PC-9 (cell line): ENCODE measurements at regions not wholly inside any gene's neighbourhood (a gene's known extent, or its start where the extent isn't known, plus 50 kb on each side); places are given as distances from the start of the nearest gene placed in this dataset.

ENCODE experiments used
- BruUV-seq: library from RNA; stranded (reverse); fragments of 400-500 nt; replicated peaks from 2 replicates; lab custom pipeline; 2021; lab: Mats Ljungman, UMichigan
- CTCF ChIA-PET: fragments of 300-600 bp; sonication (Branson Sonifier 250); formaldehyde crosslinking; loops from one replicate; lab custom pipeline; 2022; ENCODE audit warnings: antibody characterized with exemption; lab: Charles Lee
- POLR2A ChIA-PET: fragments of 300-600 bp; sonication (Branson Sonifier 250); formaldehyde crosslinking; loops from one replicate; lab custom pipeline; 2022; ENCODE audit warnings: antibody characterized with exemption; ENCODE audit not compliant: unreplicated experiment; lab: Charles Lee
- DNase-seq, 2 experiments: peaks; one replicate each; pipeline versions ENCODE4 v3.0.0 to v3.0.0-alpha.2; 2015 to 2022; ENCODE audit warnings: mixed read lengths in 1 of 2
- H2AFZ ChIP-seq: fragments of 200-600 bp; sonication (generic); 2 replicates; pipeline ENCODE4 v1.8.1; 2017; ENCODE audit warnings: antibody characterized with exemption
- H3F3A ChIP-seq: fragments of 200-600 bp; sonication (generic); 2 replicates; pipeline ENCODE4 v1.8.1; 2017; ENCODE audit warnings: antibody characterized with exemption, mild to moderate bottlenecking, low read depth; ENCODE audit not compliant: insufficient read depth
- H3K27ac ChIP-seq: fragments of 200-600 bp; sonication (generic); 2 replicates; pipeline ENCODE4 v1.6.1; 2016; ENCODE audit warnings: mixed run types
- H3K27me3 ChIP-seq: fragments of 200-600 bp; sonication (generic); 2 replicates; pipeline ENCODE4 v1.6.1; 2016; ENCODE audit warnings: low read depth, mixed run types; ENCODE audit not compliant: insufficient read depth
- H3K36me3 ChIP-seq: fragments of 200-600 bp; sonication (generic); 2 replicates; pipeline ENCODE4 v1.6.1; 2016; ENCODE audit warnings: low read depth, mixed run types
- H3K4me1 ChIP-seq: fragments of 200-600 bp; sonication (generic); replicated peaks from 2 replicates; pipeline ENCODE4 v1.6.1; 2016; ENCODE audit warnings: mixed run types; ENCODE audit not compliant: insufficient read depth
- H3K4me2 ChIP-seq: fragments of 200-600 bp; sonication (generic); 2 replicates; pipeline ENCODE4 v1.6.1; 2017; ENCODE audit warnings: mixed run types
- H3K4me3 ChIP-seq: fragments of 200-600 bp; sonication (generic); 2 replicates; pipeline ENCODE4 v1.6.1; 2016; ENCODE audit warnings: mixed run types
- H3K79me2 ChIP-seq: fragments of 200-600 bp; sonication (generic); 2 replicates; pipeline ENCODE4 v1.6.1; 2017; ENCODE audit warnings: low read depth, mixed run types
- H3K9me2 ChIP-seq: fragments of 200-600 bp; sonication (generic); 2 replicates; pipeline ENCODE4 v1.8.1; 2017; ENCODE audit warnings: mild to moderate bottlenecking; ENCODE audit not compliant: insufficient read depth
- H3K9me3 ChIP-seq: fragments of 200-600 bp; sonication (generic); 2 replicates; pipeline ENCODE4 v1.8.1; 2016; ENCODE audit warnings: low read depth; ENCODE audit not compliant: insufficient read depth
- H4K20me1 ChIP-seq: fragments of 200-600 bp; sonication (generic); 2 replicates; pipeline ENCODE4 v1.8.1; 2017; ENCODE audit not compliant: insufficient read depth
- EZH2 ChIP-seq: fragments of 200-600 bp; sonication (generic); IDR thresholded peaks from 2 replicates; pipeline ENCODE4 v1.8.0; 2017; ENCODE audit warnings: antibody characterized with exemption, low read depth
- intact Hi-C: fragments of 100-400 bp; cut with micrococcal nuclease; formaldehyde crosslinking; loops from one replicate; pipeline ENCODE4 v1.10.0; 2022; ENCODE audit not compliant: unreplicated experiment
- TF ChIP-seq, protein P1 (sequence below): fragments of 200-600 bp; sonication (generic); conservative IDR thresholded peaks from 2 replicates; pipeline ENCODE4 v1.6.1; 2017; ENCODE audit warnings: mixed run types, antibody characterized with exemption, mild to moderate bottlenecking, moderate library complexity

GRCh38 chr5:57007344-57007743 lies 55.4 kb upstream of the MIER3 start:
- TF ChIP-seq EZH2, result no peak
- TF ChIP-seq, protein P1, sequence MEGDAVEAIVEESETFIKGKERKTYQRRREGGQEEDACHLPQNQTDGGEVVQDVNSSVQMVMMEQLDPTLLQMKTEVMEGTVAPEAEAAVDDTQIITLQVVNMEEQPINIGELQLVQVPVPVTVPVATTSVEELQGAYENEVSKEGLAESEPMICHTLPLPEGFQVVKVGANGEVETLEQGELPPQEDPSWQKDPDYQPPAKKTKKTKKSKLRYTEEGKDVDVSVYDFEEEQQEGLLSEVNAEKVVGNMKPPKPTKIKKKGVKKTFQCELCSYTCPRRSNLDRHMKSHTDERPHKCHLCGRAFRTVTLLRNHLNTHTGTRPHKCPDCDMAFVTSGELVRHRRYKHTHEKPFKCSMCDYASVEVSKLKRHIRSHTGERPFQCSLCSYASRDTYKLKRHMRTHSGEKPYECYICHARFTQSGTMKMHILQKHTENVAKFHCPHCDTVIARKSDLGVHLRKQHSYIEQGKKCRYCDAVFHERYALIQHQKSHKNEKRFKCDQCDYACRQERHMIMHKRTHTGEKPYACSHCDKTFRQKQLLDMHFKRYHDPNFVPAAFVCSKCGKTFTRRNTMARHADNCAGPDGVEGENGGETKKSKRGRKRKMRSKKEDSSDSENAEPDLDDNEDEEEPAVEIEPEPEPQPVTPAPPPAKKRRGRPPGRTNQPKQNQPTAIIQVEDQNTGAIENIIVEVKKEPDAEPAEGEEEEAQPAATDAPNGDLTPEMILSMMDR, result no peak
- Histone ChIP-seq H4K20me1 (no peaks in the 10 kb centered on the region), H3K27me3 (no peaks in the 10 kb centered on the region), H3K9me3 (no peaks in the 10 kb centered on the region), H3K9me2 (no peaks in the 10 kb centered on the region), H2AFZ (no peak overlapping the region), H3F3A (peaks cover 40% of the 10 kb centered on the region), H3K4me3 (no peak overlapping the region), H3K36me3 (no peaks in the 10 kb centered on the region), H3K27ac (no peak overlapping the region), H3K4me2 (no peak overlapping the region), H3K4me1 (peaks cover 43% of the 10 kb centered on the region), H3K79me2 (no peaks in the 10 kb centered on the region)
- DNase-seq, result no peak
- ChIA-PET POLR2A (interaction anchor here (0.7 kb wide), 1 partner anchor 26 kb away, joined by 5 read pairs; no protein-coding TSS in a partner anchor), CTCF (interaction anchor here (0.6 to 0.8 kb wide), 2 partner anchors 9 to 10 kb away, joined by 3 read pairs; no protein-coding TSS in a partner anchor)
- BruUV-seq, result no TSS peak
- intact Hi-C loops, result no loop called here

GRCh38 chr5:57009811-57010210 lies 57.9 kb upstream of the MIER3 start:
- Histone ChIP-seq H3K4me3 (no peak overlapping the region), H2AFZ (no peak overlapping the region), H3K4me2 (no peak overlapping the region), H3K79me2 (no peaks in the 10 kb centered on the region), H3K9me2 (no peaks in the 10 kb centered on the region), H4K20me1 (no peaks in the 10 kb centered on the region), H3F3A (peaks cover 18% of the 10 kb centered on the region; the same call in 1 of the 2 replicates), H3K9me3 (no peaks in the 10 kb centered on the region), H3K36me3 (no peaks in the 10 kb centered on the region), H3K27ac (no peak overlapping the region), H3K4me1 (peaks cover 20% of the 10 kb centered on the region), H3K27me3 (no peaks in the 10 kb centered on the region)
- intact Hi-C loops, result no loop called here
- ChIA-PET POLR2A (no interaction called here), CTCF (no interaction called here)
- BruUV-seq, result no TSS peak
- TF ChIP-seq, protein P1, result no peak
- no peak for TF ChIP-seq EZH2
- DNase-seq, result no peak

DNA sequence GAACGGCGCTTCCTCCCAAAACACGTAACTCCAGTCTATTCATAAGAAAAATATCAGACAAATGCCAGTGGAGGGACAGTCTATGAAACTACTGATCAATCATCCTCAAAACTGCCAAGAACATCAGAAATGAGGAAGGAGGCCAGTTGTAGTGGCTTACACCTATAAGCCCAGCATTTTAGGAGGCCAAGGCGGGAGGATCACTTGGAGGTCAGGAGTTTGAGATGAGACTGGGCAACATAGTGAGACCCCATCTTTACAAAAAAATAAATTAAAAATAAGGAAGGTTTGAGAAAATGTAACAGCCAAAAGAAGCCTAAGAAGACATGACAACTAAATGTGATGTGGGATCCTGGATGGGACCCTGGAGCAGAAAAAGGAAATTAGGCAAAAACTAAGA lies 58.9 kb upstream of the MIER3 start:
- Histone ChIP-seq H3K27me3 (no peaks in the 10 kb centered on the region), H3K4me3 (no peak overlapping the region), H3K4me2 (no peak overlapping the region), H2AFZ (no peak overlapping the region), H3K9me3 (no peaks in the 10 kb centered on the region), H3K27ac (no peak overlapping the region), H3F3A (peaks cover 11% of the 10 kb centered on the region; the same call in 1 of the 2 replicates), H3K4me1 (peaks cover 13% of the 10 kb centered on the region), H3K9me2 (no peaks in the 10 kb centered on the region), H3K79me2 (no peaks in the 10 kb centered on the region), H4K20me1 (no peaks in the 10 kb centered on the region), H3K36me3 (no peaks in the 10 kb centered on the region)
- intact Hi-C loops, result no loop called here
- BruUV-seq, result no TSS peak
- ChIA-PET POLR2A (no interaction called here), CTCF (no interaction called here)
- TF ChIP-seq, protein P1, result no peak
- TF ChIP-seq EZH2, result no peak
- DNase-seq, result no peak
